HAP-1 (cell line): ENCODE measurements at regions not wholly inside any gene's neighbourhood (a gene's known extent, or its start where the extent isn't known, plus 50 kb on each side); places are given as distances from the start of the nearest gene placed in this dataset.

Experiments used
- DNase-seq, 2 experiments: peaks; one replicate each; pipeline ENCODE4 v3.0.0-alpha.2; 2016 to 2020; ENCODE audit warnings: low spot score in 2 of 2
- H3K27me3 ChIP-seq: fragments of 250-450 bp; sonication (Bioruptor Pico); 2 replicates; pipeline ENCODE4 v1.5.1; 2020; ENCODE audit warnings: low read depth, mild to moderate bottlenecking, moderate library complexity
- H3K36me3 ChIP-seq: fragments of 250-450 bp; sonication (Bioruptor Pico); replicated peaks from 2 replicates; pipeline ENCODE4 v1.5.1; 2020; ENCODE audit warnings: mild to moderate bottlenecking
- H3K4me1 ChIP-seq: fragments of 250-450 bp; sonication (Bioruptor Pico); 2 replicates; pipeline ENCODE4 v1.5.1; 2020; ENCODE audit warnings: mild to moderate bottlenecking
- H3K4me3 ChIP-seq: fragments of 250-450 bp; sonication (Bioruptor Pico); 2 replicates; pipeline ENCODE4 v1.5.1; 2020; ENCODE audit warnings: mild to moderate bottlenecking, moderate library complexity
- H3K9me3 ChIP-seq: fragments of 250-450 bp; sonication (Bioruptor Pico); 2 replicates; pipeline ENCODE4 v1.5.1; 2020; ENCODE audit warnings: mild to moderate bottlenecking, moderate library complexity
- in situ Hi-C: fragments of 300-500 bp; cut with MboI; formaldehyde crosslinking; loops from 3 replicates; pipeline ENCODE4 v1.14.3; 2020; ENCODE audit warnings: low sequenced_read_pairs, inconsistent platforms, mixed read lengths

DNA sequence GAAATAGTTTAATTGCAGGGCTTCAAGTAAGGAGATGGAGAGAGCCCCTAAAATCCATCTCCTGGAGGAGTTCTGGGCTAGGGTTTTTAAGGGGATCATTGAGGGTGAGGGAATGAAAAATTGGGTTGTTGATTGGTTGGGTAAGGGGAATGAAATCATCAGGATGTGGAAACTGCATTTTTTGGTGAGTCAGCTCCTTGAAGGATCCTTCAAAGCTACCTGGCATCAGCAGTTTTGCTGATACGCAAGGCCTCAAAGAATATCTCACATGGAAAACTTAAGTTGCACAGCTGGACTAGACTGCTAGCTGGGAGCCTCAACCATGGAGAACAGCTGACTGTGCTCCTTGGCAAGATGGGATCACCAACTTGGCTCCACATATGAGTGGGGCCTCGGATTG, 136.7 kb downstream of the FGF10 start:
- Histone ChIP-seq H3K4me3 (no peak overlapping the region), H3K36me3 (no peaks in the 10 kb centered on the region), H3K4me1 (no peaks in the 10 kb centered on the region), H3K27me3 (peaks cover 12% of the 10 kb centered on the region; the same call in 1 of the 2 replicates), H3K9me3 (no peaks in the 10 kb centered on the region)
- in situ Hi-C loops, result no loop called here
- DNase-seq, result no peak

DNA sequence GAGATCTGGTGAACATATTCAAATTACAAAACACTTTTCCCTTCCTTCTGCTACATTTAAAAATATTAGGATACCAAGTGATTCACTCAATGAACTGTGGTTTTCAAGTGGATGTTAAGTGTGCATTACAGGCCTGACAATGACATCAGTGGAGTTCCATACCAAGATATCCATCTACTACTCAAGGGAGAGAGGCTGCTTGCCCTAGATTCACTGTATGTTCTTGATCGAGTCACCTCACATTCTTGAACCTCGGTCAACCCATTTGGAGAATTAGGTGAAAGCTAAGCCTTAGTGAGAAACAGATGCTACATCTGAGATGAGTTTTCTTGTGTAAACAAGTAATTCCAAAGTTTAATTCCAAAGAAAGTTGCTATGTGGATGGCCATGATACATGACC, 142.2 kb downstream of the FGF10 start:
- no peak for DNase-seq
- no peaks in the 10 kb centered on the region for H3K36me3 ChIP-seq
- H3K4me1 ChIP-seq, result no peaks in the 10 kb centered on the region
- no peak overlapping the region for H3K4me3 ChIP-seq
- H3K9me3 ChIP-seq, result no peaks in the 10 kb centered on the region
- H3K27me3 ChIP-seq, result peaks cover 5% of the 10 kb centered on the region; the same call in 1 of the 2 replicates
- in situ Hi-C loops, result no loop called here

DNA sequence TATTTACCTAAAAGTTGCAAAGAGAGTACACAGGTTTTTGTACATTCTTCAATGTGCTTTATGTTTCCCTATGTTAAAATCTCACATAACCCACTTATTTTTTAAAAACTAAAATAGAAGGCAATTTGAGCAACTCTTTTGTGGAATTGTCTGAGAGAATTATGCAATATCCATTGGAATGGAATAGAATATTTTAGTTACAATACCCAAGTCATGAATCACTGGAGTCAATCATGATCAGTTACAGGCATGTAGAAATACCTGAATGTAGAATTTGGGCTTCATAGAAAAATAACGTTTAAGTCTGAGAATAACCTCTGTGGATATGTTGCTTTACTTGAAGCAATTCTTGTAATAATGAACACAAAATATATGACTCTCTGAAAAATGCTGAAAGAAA, 143.3 kb downstream of the FGF10 start:
- no peaks in the 10 kb centered on the region for H3K9me3 ChIP-seq
- no peaks in the 10 kb centered on the region for H3K36me3 ChIP-seq
- H3K4me1 ChIP-seq, result no peaks in the 10 kb centered on the region
- H3K27me3 ChIP-seq, result peaks cover 3% of the 10 kb centered on the region; the same call in 1 of the 2 replicates
- no peak for DNase-seq
- in situ Hi-C loops, result no loop called here
- H3K4me3 ChIP-seq, result no peak overlapping the region

DNA sequence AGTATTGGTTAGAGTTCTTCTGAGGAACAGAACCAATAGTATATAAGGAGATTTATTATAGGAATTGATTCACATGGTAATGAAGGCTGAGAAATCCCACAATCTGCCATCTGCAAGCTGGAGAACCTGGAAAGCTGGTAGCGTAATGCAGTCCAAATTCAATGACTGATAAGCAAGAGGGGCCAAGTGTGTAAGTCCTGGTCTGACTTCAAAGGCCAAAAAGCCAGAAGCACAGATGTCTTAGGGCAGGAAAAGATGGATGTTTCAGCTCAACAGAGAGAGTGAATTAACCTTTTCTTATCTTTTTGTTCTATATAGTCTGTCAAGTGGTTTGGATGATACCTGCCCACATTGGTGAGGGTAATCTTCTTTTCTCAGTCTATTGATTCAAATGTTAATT, 146.4 kb downstream of the FGF10 start:
- in situ Hi-C loops, result no loop called here
- DNase-seq, result no peak
- Histone ChIP-seq H3K36me3 (no peaks in the 10 kb centered on the region), H3K9me3 (no peaks in the 10 kb centered on the region), H3K4me1 (no peaks in the 10 kb centered on the region), H3K27me3 (peaks cover 6% of the 10 kb centered on the region; the same call in 1 of the 2 replicates), H3K4me3 (no peak overlapping the region)

DNA sequence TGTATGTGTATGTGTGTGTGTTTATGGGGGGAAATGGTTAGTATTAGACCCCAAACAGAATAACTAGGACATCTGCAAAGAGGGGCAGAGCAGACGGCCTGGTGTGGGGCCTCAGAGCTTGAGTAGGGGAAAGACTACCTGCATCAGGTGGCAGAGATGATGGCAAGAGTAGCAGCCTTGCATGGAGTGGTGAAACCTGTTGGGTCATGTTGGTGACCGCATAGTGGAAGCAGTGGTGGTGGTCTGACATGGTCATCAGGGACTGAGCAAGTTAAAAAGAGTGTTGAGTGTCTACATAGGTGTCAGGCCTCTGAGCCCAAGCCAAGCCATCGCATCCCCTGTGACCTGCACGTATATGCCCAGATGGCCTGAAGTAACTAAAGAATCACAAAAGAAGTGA, 153.2 kb downstream of the FGF10 start:
- in situ Hi-C loops, result no loop called here
- H3K27me3 ChIP-seq, result peaks cover 6% of the 10 kb centered on the region; the same call in 1 of the 2 replicates
- no peak overlapping the region for H3K4me3 ChIP-seq
- no peak for DNase-seq
- no peaks in the 10 kb centered on the region for H3K4me1 ChIP-seq
- H3K9me3 ChIP-seq, result no peaks in the 10 kb centered on the region
- no peaks in the 10 kb centered on the region for H3K36me3 ChIP-seq

DNA sequence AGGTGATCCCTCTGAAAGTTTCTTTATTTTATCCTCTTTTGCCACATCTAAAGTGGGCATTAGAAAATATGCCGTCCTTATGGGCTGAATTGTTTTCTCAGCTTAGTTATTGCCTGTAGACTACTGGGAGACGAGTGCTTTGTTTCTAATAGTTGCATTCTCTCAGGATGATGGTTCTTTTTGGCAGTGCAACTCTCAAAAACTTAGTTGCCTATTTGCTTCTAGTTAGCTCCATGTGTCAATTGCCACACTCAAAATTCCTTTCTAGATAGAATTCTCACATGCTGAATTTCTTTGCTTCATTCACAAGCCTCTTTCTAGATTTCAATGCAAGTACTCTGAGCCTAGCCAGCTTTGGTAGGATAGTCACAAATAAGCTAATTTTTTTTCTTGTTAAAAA, 155.5 kb downstream of the FGF10 start:
- DNase-seq, result no peak
- Histone ChIP-seq H3K9me3 (no peaks in the 10 kb centered on the region), H3K36me3 (no peaks in the 10 kb centered on the region), H3K4me3 (no peak overlapping the region), H3K4me1 (no peaks in the 10 kb centered on the region), H3K27me3 (0 out of 2 replicates have a peak, but pooled peaks cover 2% of the 10 kb centered on the region)
- in situ Hi-C loops, result no loop called here

DNA sequence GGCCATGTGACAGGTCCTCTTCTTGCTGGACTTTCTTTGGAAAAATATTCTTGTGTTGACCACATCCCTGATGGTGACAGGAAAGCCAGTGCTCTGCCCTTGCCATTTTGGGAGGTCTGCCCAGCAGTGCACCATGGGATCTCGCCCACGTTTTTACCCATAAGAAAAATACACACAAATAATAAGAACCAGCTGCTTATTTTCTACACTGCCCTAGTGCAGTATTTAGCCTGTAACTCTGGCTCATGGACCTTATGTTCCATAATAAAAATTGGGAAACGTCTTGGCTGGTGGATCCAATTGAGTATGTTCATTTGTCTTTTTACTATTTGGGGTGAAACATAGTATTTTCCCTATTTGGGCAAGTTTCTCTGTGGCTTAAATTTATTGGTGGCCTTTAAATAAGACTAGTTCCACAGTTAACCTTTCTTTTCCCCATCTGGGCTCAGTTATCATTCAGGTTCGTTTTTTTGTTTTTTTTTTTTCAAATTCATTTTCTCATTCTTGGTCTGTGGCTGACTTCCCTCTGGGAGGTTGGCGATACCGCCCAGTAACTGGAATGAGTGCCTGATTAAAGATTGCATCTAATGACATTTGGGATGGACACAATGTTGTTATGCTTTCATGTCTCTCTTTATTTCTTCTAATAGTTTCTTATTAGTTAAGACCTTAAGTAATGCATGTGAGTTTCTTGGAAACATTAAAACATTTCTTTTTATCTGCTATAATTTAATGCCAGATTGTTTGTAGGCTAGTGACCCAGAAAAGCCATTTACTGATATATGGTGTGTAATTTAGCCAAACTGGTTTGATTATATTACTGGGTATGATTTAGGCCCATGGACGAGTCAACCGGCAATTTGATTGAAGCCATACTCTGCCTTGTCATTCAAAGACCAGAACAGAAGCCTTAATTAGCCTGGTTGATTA, 163.7 kb downstream of the FGF10 start:
- Histone ChIP-seq H3K27me3 (no peaks in the 10 kb centered on the region), H3K9me3 (no peaks in the 10 kb centered on the region), H3K4me1 (no peaks in the 10 kb centered on the region), H3K4me3 (no peak overlapping the region), H3K36me3 (no peaks in the 10 kb centered on the region)
- in situ Hi-C loops, result no loop called here
- no peak for DNase-seq

DNA sequence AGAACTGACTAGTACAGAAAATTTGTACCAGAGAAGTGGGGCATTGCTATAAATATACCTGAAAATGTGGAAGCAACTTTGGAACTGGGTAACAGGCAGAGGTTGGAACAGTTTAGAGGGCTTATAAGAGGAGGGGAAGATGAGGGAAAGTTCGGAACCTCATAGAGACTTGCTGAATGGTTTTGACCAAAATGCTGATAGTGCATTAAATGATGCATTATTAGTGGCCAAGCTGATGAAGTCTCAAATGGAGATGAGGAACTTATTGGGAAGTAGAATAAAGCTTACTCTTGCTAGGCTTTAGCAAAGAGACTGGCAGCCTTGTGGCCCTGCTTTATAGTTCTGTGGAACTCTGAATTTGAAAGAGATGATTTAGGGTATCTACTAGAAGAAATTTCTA, 189.8 kb downstream of the FGF10 start:
- Histone ChIP-seq H3K4me3 (no peak overlapping the region), H3K36me3 (no peaks in the 10 kb centered on the region), H3K9me3 (no peaks in the 10 kb centered on the region), H3K4me1 (no peaks in the 10 kb centered on the region), H3K27me3 (no peaks in the 10 kb centered on the region)
- no peak for DNase-seq
- in situ Hi-C loops, result no loop called here

DNA sequence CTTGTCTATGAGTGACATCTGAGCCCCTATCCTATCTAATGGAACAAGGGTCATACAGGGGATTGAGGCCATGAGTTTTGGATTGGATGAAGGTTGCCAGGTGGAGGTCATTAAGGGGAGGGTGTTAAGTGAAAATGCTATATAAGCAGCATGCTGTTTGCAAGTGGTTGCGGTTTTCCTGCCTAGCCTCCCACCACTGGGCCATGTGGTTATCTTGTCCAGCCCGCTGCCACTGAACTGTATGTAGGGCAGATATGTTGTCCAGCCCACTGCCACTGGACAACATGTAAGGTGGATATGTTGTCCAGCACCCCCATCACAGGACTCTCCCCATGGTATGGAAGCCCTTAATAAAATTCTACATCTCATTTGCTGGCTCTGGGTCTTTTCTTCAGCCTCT, 200.0 kb downstream of the FGF10 start:
- in situ Hi-C loops, result no loop called here
- Histone ChIP-seq H3K4me1 (no peaks in the 10 kb centered on the region), H3K36me3 (no peaks in the 10 kb centered on the region)

DNA sequence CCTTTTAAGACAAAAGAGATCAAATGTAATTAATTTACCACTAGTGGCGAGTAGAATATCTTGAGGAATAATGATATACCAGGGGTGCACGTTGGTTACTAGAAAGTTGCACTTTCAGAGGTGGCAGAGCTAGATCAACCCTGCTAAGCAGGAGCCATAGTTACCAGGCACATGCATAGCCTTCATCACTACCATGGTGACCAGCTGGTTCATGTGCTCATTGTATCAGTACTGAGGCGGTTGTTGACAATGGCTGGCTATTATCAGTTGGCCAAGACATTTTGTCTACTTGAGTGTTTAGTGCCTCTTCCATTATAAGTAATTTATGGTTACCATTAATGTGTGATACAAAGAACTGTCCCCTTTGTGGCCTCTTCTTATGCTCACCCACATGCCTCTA, 201.2 kb downstream of the FGF10 start:
- no peaks in the 10 kb centered on the region for H3K27me3 ChIP-seq
- H3K36me3 ChIP-seq, result no peaks in the 10 kb centered on the region
- H3K9me3 ChIP-seq, result no peaks in the 10 kb centered on the region
- H3K4me3 ChIP-seq, result no peak overlapping the region
- in situ Hi-C loops, result no loop called here
- DNase-seq, result no peak
- no peaks in the 10 kb centered on the region for H3K4me1 ChIP-seq

More for the DNA sequence above, 200.0 kb downstream of the FGF10 start:
- no peak for DNase-seq
- no peaks in the 10 kb centered on the region for H3K9me3 ChIP-seq
- no peak overlapping the region for H3K4me3 ChIP-seq
- H3K27me3 ChIP-seq, result no peaks in the 10 kb centered on the region

DNA sequence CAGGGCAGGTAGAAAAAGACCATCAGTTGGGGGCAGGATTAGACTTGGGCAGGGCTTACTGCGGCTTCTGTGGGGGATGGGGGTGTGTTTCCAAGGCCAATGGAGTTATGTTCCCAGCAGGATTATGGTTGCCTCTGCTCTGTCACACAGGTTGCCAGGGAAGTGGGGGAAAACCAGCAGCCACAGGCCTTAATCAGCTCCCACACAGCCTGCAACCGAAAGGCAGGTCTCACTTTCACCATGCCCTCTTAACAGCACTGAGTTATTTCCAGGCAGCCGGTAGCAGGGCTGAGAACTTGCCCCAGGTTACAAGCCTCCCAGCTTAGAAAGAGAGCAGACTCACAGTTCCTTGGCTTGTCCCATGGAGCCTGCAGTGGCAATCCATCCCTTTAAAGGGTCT, 205.5 kb downstream of the FGF10 start:
- in situ Hi-C loops, result no loop called here
- DNase-seq, result no peak
- no peaks in the 10 kb centered on the region for H3K27me3 ChIP-seq
- H3K36me3 ChIP-seq, result no peaks in the 10 kb centered on the region
- no peaks in the 10 kb centered on the region for H3K4me1 ChIP-seq
- no peaks in the 10 kb centered on the region for H3K9me3 ChIP-seq
- no peak overlapping the region for H3K4me3 ChIP-seq

DNA sequence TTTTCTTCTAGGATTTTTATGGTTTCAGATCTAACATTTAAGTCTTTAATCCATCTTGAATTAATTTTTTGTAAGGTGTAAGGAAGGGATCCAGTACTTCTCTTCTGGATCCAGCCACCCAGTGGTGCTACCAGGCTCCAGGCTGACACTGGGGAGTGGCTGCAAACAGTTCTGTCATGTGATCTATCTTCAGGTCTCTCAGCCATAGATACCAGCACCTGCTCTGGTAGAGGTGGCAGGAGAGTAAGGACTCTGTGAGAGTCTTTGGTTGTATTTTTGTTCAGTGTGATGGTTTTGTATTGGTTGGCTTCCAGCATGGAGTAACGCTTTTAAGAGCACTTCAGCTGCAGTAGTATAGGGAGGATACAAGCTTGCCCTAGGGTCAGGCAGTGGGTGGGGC, 205.9 kb downstream of the FGF10 start:
- H3K9me3 ChIP-seq, result no peaks in the 10 kb centered on the region
- in situ Hi-C loops, result no loop called here
- H3K4me1 ChIP-seq, result no peaks in the 10 kb centered on the region
- no peaks in the 10 kb centered on the region for H3K27me3 ChIP-seq
- no peaks in the 10 kb centered on the region for H3K36me3 ChIP-seq
- no peak overlapping the region for H3K4me3 ChIP-seq
- no peak for DNase-seq

DNA sequence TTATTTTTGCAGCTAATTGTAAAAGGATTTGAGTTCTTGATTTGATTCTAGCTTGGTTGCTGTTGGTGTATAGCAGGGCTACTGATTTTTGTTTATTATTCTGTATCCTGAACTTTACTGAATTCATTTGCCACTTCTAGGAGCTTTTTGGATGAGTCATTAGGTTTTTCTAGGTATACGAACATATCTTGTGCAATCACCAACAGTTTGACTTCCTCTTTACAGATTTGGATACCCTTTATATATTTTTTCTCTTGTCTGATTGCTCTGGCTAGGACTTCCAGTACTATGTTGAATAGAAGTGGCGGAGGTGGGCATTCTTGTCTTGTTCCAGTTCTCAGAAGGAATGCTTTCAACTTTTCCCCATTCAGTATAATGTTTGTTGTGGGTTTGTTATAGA, 210.8 kb downstream of the FGF10 start:
- no peak for DNase-seq
- H3K4me3 ChIP-seq, result no peak overlapping the region
- no peaks in the 10 kb centered on the region for H3K4me1 ChIP-seq
- H3K36me3 ChIP-seq, result no peaks in the 10 kb centered on the region
- in situ Hi-C loops, result no loop called here
- H3K27me3 ChIP-seq, result no peaks in the 10 kb centered on the region
- no peaks in the 10 kb centered on the region for H3K9me3 ChIP-seq

DNA sequence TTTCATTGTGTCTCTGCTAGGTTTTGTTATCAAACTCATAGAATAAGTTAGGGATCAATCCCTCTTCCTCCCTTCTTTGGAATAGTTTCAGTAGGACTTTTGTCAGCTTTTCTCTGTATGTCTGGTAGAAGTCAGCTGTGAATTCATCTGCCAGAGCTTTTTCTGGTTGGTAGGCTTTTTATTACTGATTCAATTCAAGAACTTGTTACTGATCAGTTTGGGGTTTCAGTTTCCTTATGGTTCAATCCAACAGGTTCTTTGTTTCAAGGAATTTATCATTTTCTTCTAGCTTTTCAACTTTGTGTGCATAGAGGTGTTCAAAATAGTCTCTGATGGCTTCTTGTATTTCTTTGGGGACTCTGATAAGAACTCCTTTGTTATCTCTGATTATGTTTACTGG, 221.7 kb downstream of the FGF10 start:
- H3K4me1 ChIP-seq, result no peaks in the 10 kb centered on the region
- in situ Hi-C loops, result no loop called here
- no peaks in the 10 kb centered on the region for H3K36me3 ChIP-seq

More for the DNA sequence above, 221.7 kb downstream of the FGF10 start:
- Histone ChIP-seq H3K4me3 (no peak overlapping the region), H3K27me3 (no peaks in the 10 kb centered on the region), H3K9me3 (no peaks in the 10 kb centered on the region)
- no peak for DNase-seq
